ENCODE measurements at regions not wholly inside any gene's neighbourhood (a gene's known extent, or its start where the extent isn't known, plus 50 kb on each side); places are given as distances from the start of the nearest gene placed in this dataset.

GRCh38 chr1:199868777-199869176 lies 158.7 kb upstream of the NR5A2 start:
- 2% methylated on average over 3 of the region's 3 CpGs for WGBS (ENCODE audit: insufficient coverage, insufficient replicate concordance, low lambda C conversion rate, missing lambda C conversion rate)
- FAIRE-seq (no peak), ATAC-seq (no peak), DNase-seq (ENCODE audit: low read depth, low spot score) (no peak)
- Histone ChIP-seq H3K4me2 (ENCODE audit: control insufficient read depth, insufficient read depth) (no peak overlapping the region), H3K79me2 (ENCODE audit: control insufficient read depth, insufficient read depth, low read length) (no peaks in the 10 kb centered on the region), H3K4me3 (no peak overlapping the region), H3K9me3 (replicated peaks; ENCODE audit: control insufficient read depth, insufficient read depth, low read length) (no peaks in the 10 kb centered on the region), H3K9ac (ENCODE audit: control insufficient read depth, insufficient read depth, low read length) (no peak overlapping the region), H2AFZ (ENCODE audit: control insufficient read depth, low read depth, low read length) (no peak overlapping the region), H3K27ac (ENCODE audit: control insufficient read depth, insufficient read depth) (no peak overlapping the region), H4K20me1 (ENCODE audit: control insufficient read depth, insufficient read depth) (no peaks in the 10 kb centered on the region), H3K27me3 (replicated peaks in 1 of 2; ENCODE audit: control insufficient read depth in 2 of 2, insufficient read depth in 2 of 2, low read length in 1 of 2) (0 out of 4 replicates have a peak, but pooled peaks cover 0 to 3% of the 10 kb centered on the region in 2 experiments), H3K4me1 (ENCODE audit: control insufficient read depth, insufficient read depth, low read length) (no peaks in the 10 kb centered on the region), H3K36me3 (ENCODE audit: control insufficient read depth in 2 of 2, insufficient read depth in 2 of 2, low read length in 1 of 2) (no peaks in the 10 kb centered on the region)
- no TSS peak for BruUV-seq (replicated peaks)
- POLR2A ChIA-PET = no interaction called here
- SMC1A ChIA-PET (ENCODE audit: uncharacterized antibody, unreplicated experiment) = no interaction called here
- RAD21 ChIA-PET (ENCODE audit: unreplicated experiment) = no interaction called here
- TF ChIP-seq SMAD1 (IDR thresholded peaks at IDR 0.05; ENCODE audit: low read depth, partially characterized antibody) = no peak
- no peak for TF ChIP-seq BACH1 (IDR thresholded peaks at IDR 0.05; ENCODE audit: borderline replicate concordance)
- CTCF ChIA-PET = interaction anchor here (0.6 kb wide), 1 partner anchor 28 kb away, joined by 3 read pairs; no protein-coding TSS in a partner anchor
- intact Hi-C loops (cut with micrococcal nuclease; ENCODE audit: unreplicated experiment) (no loop called here), in situ Hi-C loops (cut with MboI) (no loop called here)

- in situ Hi-C loops (cut with MboI) = no loop called here
- WGBS (ENCODE audit: insufficient coverage, insufficient replicate concordance, low lambda C conversion rate, missing lambda C conversion rate) = 8% methylated on average over 3 of the region's 3 CpGs
- Histone ChIP-seq H3K36me3 (ENCODE audit: control insufficient read depth in 2 of 2, insufficient read depth in 2 of 2, low read length in 1 of 2) (no peaks in the 10 kb centered on the region), H3K9ac (ENCODE audit: control insufficient read depth, insufficient read depth, low read length) (no peak overlapping the region), H4K20me1 (ENCODE audit: control insufficient read depth, insufficient read depth) (no peaks in the 10 kb centered on the region), H3K27ac (ENCODE audit: control insufficient read depth, insufficient read depth) (no peak overlapping the region), H3K79me2 (ENCODE audit: control insufficient read depth, insufficient read depth, low read length) (no peaks in the 10 kb centered on the region), H3K4me2 (ENCODE audit: control insufficient read depth, insufficient read depth) (no peak overlapping the region), H3K9me3 (replicated peaks; ENCODE audit: control insufficient read depth, insufficient read depth, low read length) (no peaks in the 10 kb centered on the region), H3K27me3 (replicated peaks in 1 of 2; ENCODE audit: control insufficient read depth in 2 of 2, insufficient read depth in 2 of 2, low read length in 1 of 2) (no peaks in the 10 kb centered on the region), H3K4me1 (ENCODE audit: control insufficient read depth, insufficient read depth, low read length) (no peaks in the 10 kb centered on the region), H3K4me3 (no peak overlapping the region), H2AFZ (ENCODE audit: control insufficient read depth, low read depth, low read length) (no peak overlapping the region)
- intact Hi-C loops (cut with micrococcal nuclease; ENCODE audit: unreplicated experiment) = no loop called here
- CTCF ChIA-PET = no interaction called here
- SMC1A ChIA-PET (ENCODE audit: uncharacterized antibody, unreplicated experiment) = no interaction called here
- no TSS peak for BruUV-seq (replicated peaks)
- POLR2A ChIA-PET = no interaction called here
- FAIRE-seq (no peak), DNase-seq (ENCODE audit: low read depth, low spot score) (no peak), ATAC-seq (no peak)
- RAD21 ChIA-PET (ENCODE audit: unreplicated experiment) = no interaction called here
- TF ChIP-seq IRF4 (IDR thresholded peaks at IDR 0.05; ENCODE audit: low read depth, low read length) (no peak), SIX5 (IDR thresholded peaks at IDR 0.05; ENCODE audit: low read depth, low read length, severe bottlenecking) (no peak), ATF3 (IDR thresholded peaks at IDR 0.05; ENCODE audit: borderline replicate concordance, extremely low read depth, low read depth, low read length) (no peak), PAX5 (IDR thresholded peaks at IDR 0.05; ENCODE audit: borderline replicate concordance, low read depth, low read length) (no peak), ATF7 (IDR thresholded peaks at IDR 0.05; ENCODE audit: low read depth) (no peak), NFYB (IDR thresholded peaks at IDR 0.05; ENCODE audit: insufficient read depth, low read depth, low read length) (no peak), KDM1A (IDR thresholded peaks at IDR 0.05; ENCODE audit: borderline replicate concordance) (no peak), TBL1XR1 (IDR thresholded peaks at IDR 0.05; ENCODE audit: low read depth, low read length) (no peak), ZNF24 (IDR thresholded peaks at IDR 0.05) (no peak), ZBED1 (IDR thresholded peaks at IDR 0.05; ENCODE audit: borderline replicate concordance) (no peak), STAT1 (conservative IDR thresholded peaks at IDR 0.05) (no peak), JUND (IDR thresholded peaks at IDR 0.05; ENCODE audit: low read depth, low read length) (no peak), ZNF274 (IDR thresholded peaks at IDR 0.05; ENCODE audit: insufficient read depth, insufficient read length) (no peak), SIN3A (IDR thresholded peaks at IDR 0.05; ENCODE audit: low read depth, low read length) (no peak), ETV6 (conservative IDR thresholded peaks at IDR 0.05 in 1 of 2, IDR thresholded peaks at IDR 0.05 in 1 of 2; ENCODE audit: borderline replicate concordance in 1 of 2, low read depth in 1 of 2) (no peak), FOS (IDR thresholded peaks at IDR 0.05; ENCODE audit: borderline replicate concordance, extremely low read depth, insufficient read length) (no peak)
These were observed 152.2 kb upstream of the NR5A2 start for GRCh38 chr1:199875337-199875736.
